ENCODE measurements at regions not wholly inside any gene's neighbourhood (a gene's known extent, or its start where the extent isn't known, plus 50 kb on each side); places are given as distances from the start of the nearest gene placed in this dataset.
A peak's percentile ranks its signal among the peaks of the same experiment; 100 is the strongest.

DNA sequence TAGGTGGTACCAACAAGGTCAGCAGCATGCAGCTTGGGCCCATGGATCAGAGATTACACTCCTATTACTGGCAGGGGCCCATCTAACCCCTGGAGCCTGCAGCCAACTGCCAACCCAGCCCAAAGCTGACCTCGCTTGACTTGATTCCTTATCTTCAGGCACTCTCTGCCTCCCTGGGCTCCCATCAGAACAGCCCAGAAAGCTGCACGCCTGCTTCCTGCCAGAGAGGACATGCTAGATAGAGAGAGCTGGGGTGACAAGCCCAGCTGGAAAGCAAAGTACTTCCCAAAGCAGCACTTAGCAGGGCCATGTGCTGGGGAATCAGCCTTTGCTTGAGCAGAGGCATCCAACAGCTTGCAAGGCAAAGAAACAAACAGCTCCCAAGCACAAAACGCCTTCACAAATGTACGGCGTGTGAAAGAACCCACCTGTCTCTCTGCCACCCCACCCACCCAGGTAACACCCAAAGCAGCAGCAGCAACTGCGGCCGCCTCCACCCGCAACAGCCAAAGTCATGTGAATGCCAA, 74.2 kb upstream of the NLK start:
- DNase-seq (ENCODE audit: missing footprints): peak; percentile 75
- intact Hi-C loops (cut with DNase I): no loop called here
- peak; percentile 94 for ATAC-seq

GRCh38 chr17:27970587-27970986, 71.9 kb upstream of the NLK start:
- DNase-seq (ENCODE audit: missing footprints): no peak
- intact Hi-C loops (cut with DNase I): no loop called here

DNA sequence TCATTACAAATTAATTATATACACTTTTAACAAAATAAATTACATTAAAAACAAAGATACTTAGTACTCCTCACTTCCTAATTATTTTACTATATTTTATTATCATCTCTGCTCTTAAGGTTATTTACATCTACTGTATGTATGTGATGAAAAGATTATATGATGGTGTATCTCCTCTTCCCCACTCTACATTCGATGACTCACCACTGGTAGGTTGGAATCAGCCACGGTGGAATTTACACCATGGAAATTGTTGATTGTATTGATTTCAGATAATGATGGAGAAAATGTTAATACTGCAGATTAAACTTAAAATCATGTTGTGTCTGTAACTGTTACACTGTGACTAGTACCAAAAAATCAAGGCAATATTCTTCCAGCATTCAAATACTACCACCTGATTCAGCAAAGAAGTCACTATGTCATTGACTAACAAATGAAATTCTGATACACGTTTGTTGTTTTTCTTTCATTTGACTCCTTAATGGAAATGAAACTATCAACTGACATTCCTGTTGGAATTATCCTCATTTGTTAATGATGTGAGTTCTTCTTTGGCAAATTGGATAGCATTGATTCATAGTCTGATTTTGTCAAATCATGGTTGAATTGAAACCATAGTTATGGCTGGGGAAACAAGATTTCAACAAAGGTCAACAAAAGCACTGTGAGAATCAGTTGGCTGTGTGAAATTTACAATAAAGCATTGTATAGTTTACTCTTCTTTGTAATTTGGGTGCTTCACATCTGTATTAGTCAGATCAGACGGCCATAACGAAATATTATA, 69.0 kb upstream of the NLK start:
- ATAC-seq (no peak), DNase-seq (ENCODE audit: missing footprints) (no peak)
- intact Hi-C loops (cut with DNase I): no loop called here

More at GRCh38 chr17:27970587-27970986, 71.9 kb upstream of the NLK start:
- ATAC-seq: no peak

GRCh38 chr17:27974045-27974436, 68.4 kb upstream of the NLK start:
- intact Hi-C loops (cut with DNase I): no loop called here
- no peak for DNase-seq (ENCODE audit: missing footprints)
- ATAC-seq: no peak

- DNase-seq (ENCODE audit: missing footprints): no peak
- ATAC-seq: no peak
- intact Hi-C loops (cut with DNase I): no loop called here
These were observed 67.8 kb upstream of the NLK start for GRCh38 chr17:27974531-27975145.

DNA sequence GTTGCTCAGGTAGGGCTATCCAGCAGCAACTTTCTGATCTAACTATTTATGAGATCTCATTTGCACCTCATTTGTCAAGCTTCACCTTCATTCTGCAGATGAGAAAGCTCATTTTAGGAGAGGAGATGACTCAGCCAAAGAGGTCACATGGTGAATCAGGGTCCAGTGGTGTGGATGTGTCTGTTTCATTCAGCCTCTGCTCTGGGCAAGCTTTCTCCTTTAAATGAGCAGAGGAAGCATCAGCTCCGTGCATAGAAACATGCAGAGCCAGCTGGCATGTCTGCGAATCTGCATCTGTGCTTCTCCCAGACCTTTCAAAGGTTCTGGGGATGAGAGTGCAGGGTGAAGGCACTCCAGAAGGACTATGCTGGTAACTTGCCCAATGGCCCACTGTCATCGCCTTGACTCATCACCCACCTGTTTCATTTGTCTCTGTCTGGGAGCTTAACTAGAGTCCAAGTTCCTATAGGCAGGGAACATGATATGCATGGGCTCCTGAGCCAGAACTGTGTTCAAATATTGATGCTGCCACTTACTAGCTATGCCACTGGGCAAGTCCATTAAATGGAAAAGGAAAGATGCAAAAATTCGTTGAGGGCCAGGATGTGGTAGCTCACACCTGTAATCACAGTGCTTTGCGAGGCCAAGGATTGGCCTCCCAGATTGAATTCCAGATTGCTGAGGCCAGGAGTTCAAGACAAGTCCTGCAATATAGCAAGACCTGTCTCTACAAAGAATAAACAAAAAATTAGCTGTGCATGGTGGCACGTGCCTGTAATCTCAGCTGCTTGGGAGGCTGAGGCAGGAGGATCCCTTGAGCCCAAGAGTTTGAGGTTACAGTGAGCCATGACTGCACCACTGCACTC, 67.1 kb upstream of the NLK start:
- no peak for ATAC-seq
- intact Hi-C loops (cut with DNase I): no loop called here

DNA sequence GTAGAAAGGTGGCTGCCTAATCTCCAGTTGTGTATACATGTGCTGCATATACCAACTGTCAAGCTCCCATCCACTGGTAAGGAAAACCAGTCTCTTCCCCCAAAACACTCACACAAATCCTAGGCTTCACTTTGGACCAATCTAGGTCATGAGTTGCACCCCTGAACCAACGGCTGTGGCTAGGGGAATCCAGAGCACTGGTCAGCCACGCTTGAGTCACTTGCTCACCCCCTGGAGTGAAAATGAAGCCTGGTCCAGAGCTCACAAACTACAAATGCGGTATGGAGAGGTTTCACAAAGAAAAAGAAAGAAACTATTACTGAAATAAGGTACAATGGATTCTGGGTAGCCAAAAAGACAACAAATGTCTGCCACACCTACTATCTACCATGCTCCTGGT, 66.1 kb upstream of the NLK start:
- no peak for ATAC-seq
- intact Hi-C loops (cut with DNase I): no loop called here
- no peak for DNase-seq (ENCODE audit: missing footprints)

More for the DNA sequence above, 67.1 kb upstream of the NLK start:
- no peak for DNase-seq (ENCODE audit: missing footprints)

DNA sequence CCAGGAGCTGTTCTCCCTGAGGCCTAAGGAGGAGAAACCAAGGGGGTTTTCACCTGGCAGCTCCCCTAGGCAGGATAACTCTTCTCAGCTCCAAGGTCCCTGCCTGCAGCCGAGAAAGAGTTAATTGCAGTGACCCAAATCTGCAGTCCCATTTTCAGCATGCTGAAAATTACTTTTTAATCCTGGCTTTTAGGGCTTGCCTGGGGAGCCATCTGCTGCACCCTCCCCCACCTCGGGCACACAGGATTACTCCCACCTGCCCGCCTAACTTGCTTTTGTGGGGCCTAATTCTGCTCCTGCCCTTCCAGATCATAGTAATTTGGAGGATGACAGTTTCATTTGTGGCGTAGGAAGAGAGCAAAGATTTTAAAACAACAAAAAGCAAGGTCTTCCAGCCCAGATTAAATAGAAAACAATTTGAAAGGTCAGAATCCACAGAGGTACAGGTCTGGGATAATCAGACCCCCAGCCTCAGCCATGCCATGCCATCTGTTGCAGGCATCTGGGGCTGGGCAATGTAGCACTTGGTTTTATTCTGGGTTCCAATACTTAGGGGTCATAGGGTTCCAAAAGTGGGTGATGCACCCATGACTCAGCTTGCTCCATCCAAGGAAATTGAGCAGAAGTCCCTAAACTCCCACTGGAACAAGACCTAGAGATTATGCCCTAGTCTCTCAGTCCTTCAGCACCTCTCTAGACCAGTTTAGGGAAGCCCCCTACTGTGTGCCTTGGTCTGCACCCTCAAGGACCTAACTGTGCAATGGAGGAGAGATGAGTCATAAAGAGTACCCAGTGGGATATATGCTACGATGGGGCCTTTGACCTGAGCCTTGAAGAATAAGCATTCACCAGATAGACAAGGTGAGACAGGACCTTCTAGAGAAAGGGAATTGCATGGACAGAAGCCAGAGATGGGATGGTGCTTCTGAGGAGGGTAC, 64.5 kb upstream of the NLK start:
- intact Hi-C loops (cut with DNase I): no loop called here

DNA sequence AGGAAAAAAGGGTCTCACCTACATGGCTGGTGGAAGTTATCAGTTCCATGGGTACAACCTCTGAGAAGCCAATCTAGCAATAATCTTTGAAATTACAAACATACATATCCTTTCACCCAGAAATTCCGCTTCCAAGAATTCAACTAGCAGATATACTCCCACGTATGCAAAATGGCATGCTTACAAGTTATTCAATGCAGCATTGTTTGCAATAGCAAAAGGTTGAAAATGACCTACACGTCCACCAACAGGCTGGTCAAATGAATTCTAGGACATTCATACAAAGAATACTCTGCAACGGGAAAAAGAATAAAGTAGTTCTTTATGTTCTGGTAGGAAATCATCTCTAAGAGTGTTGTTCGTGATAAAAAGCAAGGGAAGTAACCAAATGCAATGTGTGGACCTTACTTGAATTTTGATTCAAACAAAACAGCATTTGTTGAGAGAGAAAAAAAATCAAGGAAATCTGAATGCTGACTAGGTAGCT, 63.7 kb upstream of the NLK start:
- ATAC-seq (no peak), DNase-seq (ENCODE audit: missing footprints) (no peak)
- intact Hi-C loops (cut with DNase I): no loop called here

More for the DNA sequence above, 64.5 kb upstream of the NLK start:
- ATAC-seq (no peak), DNase-seq (ENCODE audit: missing footprints) (no peak)

GRCh38 chr17:27980043-27980442, 62.4 kb upstream of the NLK start:
- ATAC-seq: no peak
- intact Hi-C loops (cut with DNase I): no loop called here
- DNase-seq (ENCODE audit: missing footprints): no peak

DNA sequence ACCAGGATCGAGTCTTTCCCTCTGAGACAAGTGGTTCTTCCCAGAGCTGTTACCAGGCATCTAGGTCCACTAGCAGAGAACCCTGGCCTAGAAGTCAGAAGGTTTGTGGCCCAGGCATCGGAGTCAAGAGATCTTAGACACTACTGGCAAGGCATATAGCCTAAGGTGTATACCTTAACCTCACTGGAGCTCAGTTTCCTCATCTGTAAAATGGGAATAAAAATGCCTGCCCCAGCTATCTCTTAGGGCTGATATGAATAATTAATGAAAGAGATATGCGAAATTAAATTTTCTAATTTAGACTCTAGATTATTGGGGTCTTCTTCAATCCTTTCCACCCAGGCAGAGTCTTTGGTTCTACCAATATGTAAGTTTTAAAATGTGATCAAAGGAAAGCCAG, 60.5 kb upstream of the NLK start:
- DNase-seq (ENCODE audit: missing footprints): no peak
- intact Hi-C loops (cut with DNase I): no loop called here
- no peak for ATAC-seq

DNA sequence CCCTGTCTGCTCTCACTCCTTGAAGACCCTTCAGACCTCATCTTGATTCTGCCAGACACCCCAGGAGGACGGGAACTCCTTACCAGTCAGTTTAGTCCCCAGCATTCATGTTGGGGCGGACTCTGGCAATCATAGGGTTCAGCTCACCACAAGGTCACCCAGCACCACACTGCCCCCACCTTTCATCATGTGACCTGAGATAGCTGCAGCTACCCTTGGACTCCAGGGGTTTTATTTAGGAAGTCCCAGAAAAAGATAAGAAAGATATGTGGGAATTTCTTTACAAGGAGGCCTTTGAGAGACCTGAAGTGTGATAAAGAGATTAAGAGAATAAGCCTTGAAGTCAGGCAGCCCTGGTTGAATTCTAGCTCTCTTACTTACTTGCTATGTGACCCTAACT, 59.8 kb upstream of the NLK start:
- DNase-seq (ENCODE audit: missing footprints): no peak
- ATAC-seq: no peak
- intact Hi-C loops (cut with DNase I): no loop called here

- no peak for DNase-seq (ENCODE audit: missing footprints)
- intact Hi-C loops (cut with DNase I): no loop called here
- ATAC-seq: no peak
These were observed 58.6 kb upstream of the NLK start for GRCh38 chr17:27983853-27984252.

DNA sequence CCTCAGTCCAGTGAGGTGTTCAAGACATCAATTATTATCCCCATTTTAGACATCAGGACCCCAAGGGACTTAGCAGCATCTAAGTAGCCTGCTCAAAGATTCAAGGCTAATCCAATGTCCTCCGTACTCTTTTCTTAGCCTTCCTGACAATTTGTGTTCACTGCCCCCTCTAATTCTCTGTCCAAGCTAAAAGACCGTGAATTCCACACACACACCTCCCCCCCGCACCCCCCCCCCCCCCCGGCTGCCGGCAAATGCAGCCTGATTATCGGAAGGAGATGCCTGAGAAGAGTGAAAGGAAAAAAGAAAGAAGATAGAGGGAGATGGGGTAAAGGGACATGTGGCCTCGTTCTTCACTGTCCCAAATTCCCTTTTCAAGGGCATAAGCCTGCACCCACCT, 58.1 kb upstream of the NLK start:
- ATAC-seq (no peak), DNase-seq (ENCODE audit: missing footprints) (no peak)
- intact Hi-C loops (cut with DNase I): no loop called here

DNA sequence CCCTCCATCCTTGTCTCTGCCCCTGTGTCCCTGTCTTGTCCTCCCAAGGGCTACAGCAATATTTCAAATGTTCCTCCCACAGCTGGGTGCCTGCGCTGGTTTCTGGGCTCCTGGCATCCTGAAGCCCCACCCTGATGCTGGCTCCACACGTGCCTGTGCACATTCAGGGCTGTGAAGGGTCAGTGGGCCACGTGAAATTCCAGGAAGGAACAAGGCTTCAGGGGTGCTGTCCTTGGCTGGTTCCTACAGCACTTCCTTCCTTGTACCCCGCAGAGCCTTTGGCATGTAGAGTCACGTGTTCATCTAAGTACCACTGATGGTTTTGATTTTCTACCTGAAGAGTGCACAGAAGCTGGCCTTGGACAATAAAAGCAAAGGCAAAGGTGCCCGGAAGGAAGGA, 57.7 kb upstream of the NLK start:
- DNase-seq (ENCODE audit: missing footprints) (no peak), ATAC-seq (no peak)
- intact Hi-C loops (cut with DNase I): no loop called here

GRCh38 chr17:27985306-27985705, 57.2 kb upstream of the NLK start:
- DNase-seq (ENCODE audit: missing footprints) (no peak), ATAC-seq (no peak)
- intact Hi-C loops (cut with DNase I): no loop called here

- DNase-seq (ENCODE audit: missing footprints) (no peak), ATAC-seq (no peak)
- intact Hi-C loops (cut with DNase I): no loop called here
These were observed 56.6 kb upstream of the NLK start for GRCh38 chr17:27985736-27986399.
